ENCODE measurements at regions not wholly inside any gene's neighbourhood (a gene's known extent, or its start where the extent isn't known, plus 50 kb on each side); places are given as distances from the start of the nearest gene placed in this dataset.
"Not testable (repeated sequence)": the region's sequence is repeated elsewhere in the genome, so short reads cannot be mapped to it uniquely, and the experiment has no call there.

GRCh38 chr6:51199105-51199552 is 380.5 kb downstream of the TFAP2B start:
- DNase-seq (ENCODE audit: low read depth), result no peak
- Histone ChIP-seq H3K4me3 (ENCODE audit: low read depth, low read length) (no peak overlapping the region), H3K27me3 (ENCODE audit: control insufficient read depth, insufficient read depth, low read length) (no peaks in the 10 kb centered on the region), H3K36me3 (ENCODE audit: control insufficient read depth, insufficient read depth, low read length) (no peaks in the 10 kb centered on the region)
- TF ChIP-seq CTCF (IDR thresholded peaks at IDR 0.05; ENCODE audit: insufficient read depth, low read length, poor library complexity, severe bottlenecking), result no peak

DNA sequence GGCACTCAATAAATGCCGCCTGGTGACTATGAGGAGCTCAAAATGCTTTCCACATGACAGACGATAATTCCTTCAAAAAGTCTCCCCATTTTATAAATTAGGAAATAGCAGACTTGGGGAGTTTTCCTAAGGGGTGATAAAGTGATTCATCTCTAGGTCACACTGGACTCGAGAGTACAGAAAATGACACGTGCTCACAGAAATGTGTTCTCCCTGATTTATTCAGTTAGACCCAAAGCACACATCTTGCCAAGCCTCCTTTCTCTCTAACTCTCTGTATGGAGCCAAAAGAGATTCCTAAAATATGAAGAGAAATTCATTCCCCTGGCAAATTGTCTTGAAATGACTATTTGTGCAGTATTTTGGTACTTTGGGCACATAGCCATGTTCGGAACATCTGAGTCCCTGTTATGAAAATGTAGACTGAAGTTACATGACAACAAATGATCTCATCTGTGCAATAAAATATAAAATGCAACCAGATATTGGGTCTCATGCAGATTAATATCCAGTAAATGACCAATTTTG is 381.1 kb downstream of the TFAP2B start:
- H3K4me3 ChIP-seq (ENCODE audit: low read depth, low read length), result no peak overlapping the region
- DNase-seq (ENCODE audit: low read depth), result no peak
- no peak for TF ChIP-seq CTCF (IDR thresholded peaks at IDR 0.05; ENCODE audit: insufficient read depth, low read length, poor library complexity, severe bottlenecking)
- H3K27me3 ChIP-seq (ENCODE audit: control insufficient read depth, insufficient read depth, low read length), result no peaks in the 10 kb centered on the region
- no peaks in the 10 kb centered on the region for H3K36me3 ChIP-seq (ENCODE audit: control insufficient read depth, insufficient read depth, low read length)

DNA sequence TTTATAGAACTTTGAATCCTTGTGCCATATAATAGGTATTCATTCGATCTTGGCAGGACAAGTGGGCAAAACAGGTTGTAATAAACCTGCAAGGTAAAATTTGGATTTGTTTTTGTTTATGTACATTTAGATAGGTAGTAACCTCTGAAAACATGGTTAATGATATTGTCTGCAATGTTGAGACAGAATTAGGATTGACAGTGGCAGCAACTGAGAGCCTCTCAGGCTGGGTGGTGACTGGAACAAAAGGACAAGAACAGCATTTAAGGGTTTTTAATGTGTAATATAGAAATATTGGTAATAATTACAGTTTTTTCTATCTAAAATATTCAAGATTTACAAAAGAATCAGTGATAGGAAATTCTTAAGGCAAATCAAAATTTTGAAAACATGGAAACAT is 382.0 kb downstream of the TFAP2B start:
- H3K27me3 ChIP-seq (ENCODE audit: control insufficient read depth, insufficient read depth, low read length), result no peaks in the 10 kb centered on the region
- no peak for TF ChIP-seq CTCF (IDR thresholded peaks at IDR 0.05; ENCODE audit: insufficient read depth, low read length, poor library complexity, severe bottlenecking)
- H3K36me3 ChIP-seq (ENCODE audit: control insufficient read depth, insufficient read depth, low read length), result no peaks in the 10 kb centered on the region
- no peak for DNase-seq (ENCODE audit: low read depth)
- H3K4me3 ChIP-seq (ENCODE audit: low read depth, low read length), result no peak overlapping the region

- not testable (repeated sequence) for H3K27me3 ChIP-seq (ENCODE audit: control insufficient read depth, insufficient read depth, low read length); H3K4me3 ChIP-seq (ENCODE audit: low read depth, low read length); H3K36me3 ChIP-seq (ENCODE audit: control insufficient read depth, insufficient read depth, low read length); DNase-seq (ENCODE audit: low read depth)
Observed at GRCh38 chr6:51202653-51203052, 384.0 kb downstream of the TFAP2B start.

DNA sequence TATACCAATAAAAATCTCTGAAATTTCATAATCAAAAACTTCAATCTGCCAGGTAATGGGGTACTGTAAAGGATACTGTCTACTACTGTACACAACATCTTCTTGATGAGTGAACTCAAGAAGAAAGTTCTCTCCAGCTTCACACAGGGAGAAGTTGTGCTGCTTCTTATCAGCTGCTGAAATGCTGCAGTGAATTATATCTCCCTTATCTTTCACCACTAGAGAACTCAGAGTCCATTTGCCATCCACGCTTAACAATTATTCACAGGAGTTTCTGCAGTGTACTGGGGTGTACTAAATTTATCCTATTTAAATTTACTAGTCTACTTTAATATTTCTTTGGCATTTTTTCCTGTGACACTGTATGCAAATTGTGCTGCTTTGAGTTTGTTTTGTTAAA is 384.8 kb downstream of the TFAP2B start:
- no peak for TF ChIP-seq CTCF (IDR thresholded peaks at IDR 0.05; ENCODE audit: insufficient read depth, low read length, poor library complexity, severe bottlenecking)
- DNase-seq (ENCODE audit: low read depth), result no peak
- no peaks in the 10 kb centered on the region for H3K27me3 ChIP-seq (ENCODE audit: control insufficient read depth, insufficient read depth, low read length)
- no peaks in the 10 kb centered on the region for H3K36me3 ChIP-seq (ENCODE audit: control insufficient read depth, insufficient read depth, low read length)
- H3K4me3 ChIP-seq (ENCODE audit: low read depth, low read length), result no peak overlapping the region

- H3K27me3 ChIP-seq (ENCODE audit: control insufficient read depth, insufficient read depth, low read length); H3K36me3 ChIP-seq (ENCODE audit: control insufficient read depth, insufficient read depth, low read length); DNase-seq (ENCODE audit: low read depth); H3K4me3 ChIP-seq (ENCODE audit: low read depth, low read length): not testable (repeated sequence)
Observed at GRCh38 chr6:51206686-51207085, 388.0 kb downstream of the TFAP2B start.

DNA sequence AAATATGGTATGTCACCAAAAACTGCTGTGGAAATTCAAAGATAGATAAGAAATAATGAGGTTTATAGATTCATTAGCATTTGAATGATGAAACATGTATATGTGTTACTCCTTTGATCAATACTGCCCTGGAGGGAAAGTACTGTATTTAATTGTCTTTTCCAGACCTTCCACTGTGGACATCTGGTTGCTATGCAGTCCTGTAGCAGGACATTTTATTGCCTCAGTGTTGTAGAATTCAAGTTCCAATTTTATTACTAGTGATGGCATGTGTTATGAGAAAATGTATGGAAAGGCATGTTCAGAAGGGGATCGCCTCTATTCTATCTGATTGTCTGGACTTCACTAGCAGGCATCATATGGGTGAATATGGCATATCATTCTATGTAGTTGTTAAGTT is 391.0 kb downstream of the TFAP2B start:
- no peak overlapping the region for H3K4me3 ChIP-seq (ENCODE audit: low read depth, low read length)
- no peak for TF ChIP-seq CTCF (IDR thresholded peaks at IDR 0.05; ENCODE audit: insufficient read depth, low read length, poor library complexity, severe bottlenecking)
- no peaks in the 10 kb centered on the region for H3K36me3 ChIP-seq (ENCODE audit: control insufficient read depth, insufficient read depth, low read length)
- no peaks in the 10 kb centered on the region for H3K27me3 ChIP-seq (ENCODE audit: control insufficient read depth, insufficient read depth, low read length)
- no peak for DNase-seq (ENCODE audit: low read depth)
